AG08396 (cell line): ENCODE measurements at regions not wholly inside any gene's neighbourhood (a gene's known extent, or its start where the extent isn't known, plus 50 kb on each side); places are given as distances from the start of the nearest gene placed in this dataset.

Experiments
- DNase-seq: peaks from one replicate; pipeline ENCODE4 v3.0.0; 2012; ENCODE audit warnings: low spot score, mixed read lengths

GRCh38 chr18:78679613-78680260, 299.9 kb upstream of the SALL3 start:
- DNase-seq, result no peak

- no peak for DNase-seq
These were observed 298.2 kb upstream of the SALL3 start for GRCh38 chr18:78681396-78681795.

GRCh38 chr18:78681934-78682333, 297.7 kb upstream of the SALL3 start:
- no peak for DNase-seq

- DNase-seq, result no peak
These were observed 296.9 kb upstream of the SALL3 start for GRCh38 chr18:78682716-78683115.

- DNase-seq, result no peak
These were observed 296.2 kb upstream of the SALL3 start for GRCh38 chr18:78683191-78684010.

- DNase-seq, result no peak
These were observed 294.2 kb upstream of the SALL3 start for GRCh38 chr18:78685250-78685979.

GRCh38 chr18:78685980-78686530, 293.6 kb upstream of the SALL3 start:
- DNase-seq, result no peak

GRCh38 chr18:78686976-78687685, 292.5 kb upstream of the SALL3 start:
- DNase-seq, result no peak

GRCh38 chr18:78687736-78688135, 291.9 kb upstream of the SALL3 start:
- no peak for DNase-seq

- no peak for DNase-seq
These were observed 291.4 kb upstream of the SALL3 start for GRCh38 chr18:78688249-78688648.

GRCh38 chr18:78688916-78689315, 290.7 kb upstream of the SALL3 start:
- no peak for DNase-seq

GRCh38 chr18:78689606-78690005, 290.0 kb upstream of the SALL3 start:
- DNase-seq, result no peak

- no peak for DNase-seq
These were observed 287.5 kb upstream of the SALL3 start for GRCh38 chr18:78692105-78692504.

- no peak for DNase-seq
These were observed 286.2 kb upstream of the SALL3 start for GRCh38 chr18:78693429-78693828.

- no peak for DNase-seq
These were observed 282.8 kb upstream of the SALL3 start for GRCh38 chr18:78696698-78697435.

- DNase-seq, result no peak
These were observed 282.2 kb upstream of the SALL3 start for GRCh38 chr18:78697446-78697845.

GRCh38 chr18:78698914-78699313, 280.7 kb upstream of the SALL3 start:
- no peak for DNase-seq

GRCh38 chr18:78699499-78699898, 280.1 kb upstream of the SALL3 start:
- no peak for DNase-seq

- no peak for DNase-seq
These were observed 277.7 kb upstream of the SALL3 start for GRCh38 chr18:78701771-78702396.

- DNase-seq, result no peak
These were observed 276.3 kb upstream of the SALL3 start for GRCh38 chr18:78703291-78703690.

- no peak for DNase-seq
These were observed 274.6 kb upstream of the SALL3 start for GRCh38 chr18:78704971-78705461.
